Activated CD8-positive, alpha-beta memory T cell treated with anti-CD3 and anti-CD28 coated beads, Interleukin-2, amount 50 U/mL, for 48 hours (primary cell): ENCODE measurements at regions not wholly inside any gene's neighbourhood (a gene's known extent, or its start where the extent isn't known, plus 50 kb on each side); places are given as distances from the start of the nearest gene placed in this dataset.

Source experiments
- DNase-seq: peaks from one replicate; pipeline ENCODE4 v3.0.0-alpha.2; 2020

GRCh38 chr2:117086174-117086942, 728.1 kb upstream of the DDX18 start:
- no peak for DNase-seq

GRCh38 chr2:117086943-117087250, 727.6 kb upstream of the DDX18 start:
- DNase-seq, result no peak

- no peak for DNase-seq
Observed at GRCh38 chr2:117087535-117088291, 726.8 kb upstream of the DDX18 start.

GRCh38 chr2:117091041-117091837, 723.3 kb upstream of the DDX18 start:
- DNase-seq, result no peak

- DNase-seq, result no peak
Observed at GRCh38 chr2:117101613-117102012, 712.9 kb upstream of the DDX18 start.

GRCh38 chr2:117108741-117109267, 705.7 kb upstream of the DDX18 start:
- no peak for DNase-seq

GRCh38 chr2:117118994-117119393, 695.5 kb upstream of the DDX18 start:
- DNase-seq, result no peak

- DNase-seq, result no peak
Observed at GRCh38 chr2:117123362-117123761, 691.1 kb upstream of the DDX18 start.

- DNase-seq, result no peak
Observed at GRCh38 chr2:117126656-117127055, 687.8 kb upstream of the DDX18 start.

GRCh38 chr2:117127680-117128079, 686.8 kb upstream of the DDX18 start:
- DNase-seq, result no peak

GRCh38 chr2:117128461-117128860, 686.0 kb upstream of the DDX18 start:
- DNase-seq, result no peak

- no peak for DNase-seq
Observed at GRCh38 chr2:117137371-117137770, 677.1 kb upstream of the DDX18 start.

GRCh38 chr2:117169036-117169765, 645.3 kb upstream of the DDX18 start:
- no peak for DNase-seq

GRCh38 chr2:117170897-117171296, 643.6 kb upstream of the DDX18 start:
- DNase-seq, result no peak

GRCh38 chr2:117179405-117179804, 635.1 kb upstream of the DDX18 start:
- DNase-seq, result no peak

GRCh38 chr2:117190856-117191559, 623.5 kb upstream of the DDX18 start:
- no peak for DNase-seq

GRCh38 chr2:117195381-117195780, 619.1 kb upstream of the DDX18 start:
- no peak for DNase-seq

- DNase-seq, result no peak
Observed at GRCh38 chr2:117199511-117199910, 615.0 kb upstream of the DDX18 start.

GRCh38 chr2:117212562-117212961, 601.9 kb upstream of the DDX18 start:
- no peak for DNase-seq

GRCh38 chr2:117217145-117217544, 597.3 kb upstream of the DDX18 start:
- no peak for DNase-seq

GRCh38 chr2:117222809-117223208, 591.7 kb upstream of the DDX18 start:
- no peak for DNase-seq

- DNase-seq, result no peak
Observed at GRCh38 chr2:117232305-117232704, 582.2 kb upstream of the DDX18 start.
